Naive B cell (primary cell): ENCODE measurements at regions not wholly inside any gene's neighbourhood (a gene's known extent, or its start where the extent isn't known, plus 50 kb on each side); places are given as distances from the start of the nearest gene placed in this dataset.
A peak's percentile ranks its signal among the peaks of the same experiment; 100 is the strongest.
"Not testable (repeated sequence)": the region's sequence is repeated elsewhere in the genome, so short reads cannot be mapped to it uniquely, and the experiment has no call there.

Experiments used
- ATAC-seq, 2 donors: fragments of 150-1000 bp; cut with Tn5 transposase; 2 replicates each; pipeline ENCODE4 v1.10.0; 2021; ENCODE audit warnings: low read depth in 2 of 2, mild to moderate bottlenecking in 2 of 2, moderate library complexity in 2 of 2
- DNase-seq: peaks from one replicate; pipeline ENCODE4 v3.0.0; 2022
- H3K27ac Mint-ChIP-seq, 6 donors: one replicate each; pipeline ENCODE4 v1.8.0; 2020 to 2022; ENCODE audit warnings: mild to moderate bottlenecking in 6 of 6, mixed read lengths in 6 of 6, moderate library complexity in 5 of 6, inconsistent platforms in 2 of 6
- H3K27me3 Mint-ChIP-seq, 3 donors: one replicate each; pipeline ENCODE4 v1.8.0; 2021 to 2022; ENCODE audit warnings: mixed read lengths in 3 of 3, mild to moderate bottlenecking in 1 of 3
- H3K36me3 Mint-ChIP-seq, 2 donors: one replicate each; pipeline ENCODE4 v1.8.0; 2020 to 2022; ENCODE audit warnings: mixed read lengths in 2 of 2, inconsistent platforms in 1 of 2, mild to moderate bottlenecking in 1 of 2
- H3K4me1 Mint-ChIP-seq, 3 donors: one replicate each; pipeline ENCODE4 v1.8.0; 2020 to 2022; ENCODE audit warnings: mixed read lengths in 3 of 3, inconsistent platforms in 1 of 3, mild to moderate bottlenecking in 1 of 3, moderate library complexity in 1 of 3
- H3K4me3 Mint-ChIP-seq, 8 donors: one replicate each; pipeline ENCODE4 v1.8.0; 2020 to 2022; ENCODE audit warnings: mild to moderate bottlenecking in 8 of 8, mixed read lengths in 8 of 8, moderate library complexity in 8 of 8, inconsistent platforms in 2 of 8
- H3K9me3 Mint-ChIP-seq, 7 donors: one replicate each; pipeline ENCODE4 v1.8.0; 2020 to 2022; ENCODE audit warnings: mixed read lengths in 7 of 7, mild to moderate bottlenecking in 5 of 7, inconsistent platforms in 2 of 7, moderate library complexity in 1 of 7

- no peak overlapping the region for H3K4me3 Mint-ChIP-seq
- H3K27ac Mint-ChIP-seq: no peak overlapping the region
- H3K36me3 Mint-ChIP-seq: no peaks in the 10 kb centered on the region
- no peak for DNase-seq
- peaks cover 0 to 10% (median under 1%) of the 10 kb centered on the region in 7 donors for H3K9me3 Mint-ChIP-seq
- ATAC-seq: no peak
- H3K4me1 Mint-ChIP-seq: no peaks in the 10 kb centered on the region
- no peaks in the 10 kb centered on the region for H3K27me3 Mint-ChIP-seq
These were observed 227.2 kb downstream of the CNTN3 start for GRCh38 chr3:74387111-74387735.

GRCh38 chr3:74384159-74384558 lies 230.3 kb downstream of the CNTN3 start:
- H3K9me3 Mint-ChIP-seq: peaks cover 0 to 9% (median 0%) of the 10 kb centered on the region in 7 donors
- H3K36me3 Mint-ChIP-seq: no peaks in the 10 kb centered on the region
- no peak overlapping the region for H3K27ac Mint-ChIP-seq
- H3K27me3 Mint-ChIP-seq: no peaks in the 10 kb centered on the region
- no peak overlapping the region for H3K4me3 Mint-ChIP-seq
- ATAC-seq (no peak), DNase-seq (no peak)
- H3K4me1 Mint-ChIP-seq: no peaks in the 10 kb centered on the region

- Mint-ChIP-seq H3K4me3 (no peak overlapping the region), H3K27me3 (no peaks in the 10 kb centered on the region), H3K9me3 (peaks cover 0 to 10% (median 2%) of the 10 kb centered on the region in 7 donors), H3K4me1 (no peaks in the 10 kb centered on the region), H3K27ac (no peak overlapping the region), H3K36me3 (no peaks in the 10 kb centered on the region)
- ATAC-seq: no peak
- DNase-seq: no peak
These were observed 236.8 kb downstream of the CNTN3 start for GRCh38 chr3:74377669-74378068.

- not testable (repeated sequence) for H3K4me3 Mint-ChIP-seq, H3K27ac Mint-ChIP-seq, H3K36me3 Mint-ChIP-seq, ATAC-seq, DNase-seq, H3K27me3 Mint-ChIP-seq, H3K4me1 Mint-ChIP-seq
- H3K9me3 Mint-ChIP-seq: peaks cover 0 to 15% (median 4%) of the 10 kb centered on the region in 7 donors
These were observed 238.1 kb downstream of the CNTN3 start for GRCh38 chr3:74376323-74376722.

GRCh38 chr3:74375653-74376052 lies 238.8 kb downstream of the CNTN3 start:
- Mint-ChIP-seq H3K9me3 (peaks cover 0 to 19% (median 2%) of the 10 kb centered on the region in 7 donors), H3K36me3 (no peaks in the 10 kb centered on the region), H3K4me1 (no peaks in the 10 kb centered on the region), H3K4me3 (peak overlapping the region in 1 of 8 donors; percentile 38), H3K27me3 (no peaks in the 10 kb centered on the region), H3K27ac (no peak overlapping the region)
- DNase-seq (no peak), ATAC-seq (no peak)

GRCh38 chr3:74372743-74373142 lies 241.7 kb downstream of the CNTN3 start:
- H3K4me3 Mint-ChIP-seq: no peak overlapping the region
- H3K9me3 Mint-ChIP-seq: peaks cover 0 to 19% (median 2%) of the 10 kb centered on the region in 7 donors
- no peak for ATAC-seq
- no peaks in the 10 kb centered on the region for H3K27me3 Mint-ChIP-seq
- no peaks in the 10 kb centered on the region for H3K36me3 Mint-ChIP-seq
- DNase-seq: no peak
- no peak overlapping the region for H3K27ac Mint-ChIP-seq
- no peaks in the 10 kb centered on the region for H3K4me1 Mint-ChIP-seq

- no peak overlapping the region for H3K4me3 Mint-ChIP-seq
- no peak overlapping the region for H3K27ac Mint-ChIP-seq
- ATAC-seq: no peak
- H3K27me3 Mint-ChIP-seq: no peaks in the 10 kb centered on the region
- no peak for DNase-seq
- no peaks in the 10 kb centered on the region for H3K4me1 Mint-ChIP-seq
- H3K9me3 Mint-ChIP-seq: peaks cover 0 to 25% (median 2%) of the 10 kb centered on the region in 7 donors
- no peaks in the 10 kb centered on the region for H3K36me3 Mint-ChIP-seq
These were observed 244.1 kb downstream of the CNTN3 start for GRCh38 chr3:74370342-74370741.

GRCh38 chr3:74366331-74366730 lies 248.1 kb downstream of the CNTN3 start:
- no peaks in the 10 kb centered on the region for H3K27me3 Mint-ChIP-seq
- H3K4me3 Mint-ChIP-seq: no peak overlapping the region
- ATAC-seq (no peak), DNase-seq (no peak)
- no peaks in the 10 kb centered on the region for H3K4me1 Mint-ChIP-seq
- H3K9me3 Mint-ChIP-seq: peaks cover 0 to 10% (median 3%) of the 10 kb centered on the region in 7 donors
- H3K27ac Mint-ChIP-seq: no peak overlapping the region
- no peaks in the 10 kb centered on the region for H3K36me3 Mint-ChIP-seq

GRCh38 chr3:74363346-74363745 lies 251.1 kb downstream of the CNTN3 start:
- no peaks in the 10 kb centered on the region for H3K4me1 Mint-ChIP-seq
- no peaks in the 10 kb centered on the region for H3K36me3 Mint-ChIP-seq
- H3K27ac Mint-ChIP-seq: no peak overlapping the region
- H3K4me3 Mint-ChIP-seq: no peak overlapping the region
- no peaks in the 10 kb centered on the region for H3K27me3 Mint-ChIP-seq
- DNase-seq (no peak), ATAC-seq (no peak)
- H3K9me3 Mint-ChIP-seq: peaks cover 0 to 6% (median 4%) of the 10 kb centered on the region in 7 donors

- ATAC-seq: no peak
- no peak overlapping the region for H3K4me3 Mint-ChIP-seq
- H3K36me3 Mint-ChIP-seq: no peaks in the 10 kb centered on the region
- peaks cover 0 to 6% (median 2%) of the 10 kb centered on the region in 7 donors for H3K9me3 Mint-ChIP-seq
- DNase-seq: no peak
- H3K27ac Mint-ChIP-seq: no peak overlapping the region
- H3K4me1 Mint-ChIP-seq: no peaks in the 10 kb centered on the region
- no peaks in the 10 kb centered on the region for H3K27me3 Mint-ChIP-seq
These were observed 254.1 kb downstream of the CNTN3 start for GRCh38 chr3:74360406-74360805.

- H3K4me3 Mint-ChIP-seq: no peak overlapping the region
- no peak for DNase-seq
- H3K4me1 Mint-ChIP-seq: no peaks in the 10 kb centered on the region
- ATAC-seq: no peak
- peaks cover 0 to 6% (median 4%) of the 10 kb centered on the region in 7 donors for H3K9me3 Mint-ChIP-seq
- H3K27me3 Mint-ChIP-seq: no peaks in the 10 kb centered on the region
- H3K27ac Mint-ChIP-seq: no peak overlapping the region
- no peaks in the 10 kb centered on the region for H3K36me3 Mint-ChIP-seq
These were observed 256.6 kb downstream of the CNTN3 start for GRCh38 chr3:74357881-74358280.

GRCh38 chr3:74353039-74353438 lies 261.4 kb downstream of the CNTN3 start:
- ATAC-seq (no peak), DNase-seq (no peak)
- H3K27ac Mint-ChIP-seq: no peak overlapping the region
- H3K27me3 Mint-ChIP-seq: no peaks in the 10 kb centered on the region
- no peaks in the 10 kb centered on the region for H3K36me3 Mint-ChIP-seq
- H3K4me3 Mint-ChIP-seq: no peak overlapping the region
- no peaks in the 10 kb centered on the region for H3K4me1 Mint-ChIP-seq
- H3K9me3 Mint-ChIP-seq: peaks cover 0 to 14% (median 6%) of the 10 kb centered on the region in 7 donors

GRCh38 chr3:74352166-74352565 lies 262.3 kb downstream of the CNTN3 start:
- DNase-seq (no peak), ATAC-seq (no peak)
- H3K27ac Mint-ChIP-seq: no peak overlapping the region
- H3K27me3 Mint-ChIP-seq: no peaks in the 10 kb centered on the region
- no peaks in the 10 kb centered on the region for H3K36me3 Mint-ChIP-seq
- peaks cover 0 to 14% (median 6%) of the 10 kb centered on the region in 7 donors for H3K9me3 Mint-ChIP-seq
- no peaks in the 10 kb centered on the region for H3K4me1 Mint-ChIP-seq
- H3K4me3 Mint-ChIP-seq: no peak overlapping the region

GRCh38 chr3:74351213-74351612 lies 263.2 kb downstream of the CNTN3 start:
- H3K36me3 Mint-ChIP-seq: no peaks in the 10 kb centered on the region
- no peaks in the 10 kb centered on the region for H3K4me1 Mint-ChIP-seq
- no peak overlapping the region for H3K4me3 Mint-ChIP-seq
- H3K27ac Mint-ChIP-seq: no peak overlapping the region
- no peaks in the 10 kb centered on the region for H3K27me3 Mint-ChIP-seq
- DNase-seq (no peak), ATAC-seq (no peak)
- H3K9me3 Mint-ChIP-seq: peaks cover 0 to 14% (median 6%) of the 10 kb centered on the region in 7 donors

GRCh38 chr3:74349015-74349414 lies 265.4 kb downstream of the CNTN3 start:
- Mint-ChIP-seq H3K27me3 (no peaks in the 10 kb centered on the region), H3K4me3 (no peak overlapping the region), H3K27ac (no peak overlapping the region), H3K36me3 (no peaks in the 10 kb centered on the region), H3K4me1 (no peaks in the 10 kb centered on the region), H3K9me3 (peaks cover 0 to 9% (median 5%) of the 10 kb centered on the region in 7 donors)
- ATAC-seq (no peak), DNase-seq (no peak)
